ENCODE measurements at regions not wholly inside any gene's neighbourhood (a gene's known extent, or its start where the extent isn't known, plus 50 kb on each side); places are given as distances from the start of the nearest gene placed in this dataset.

DNA sequence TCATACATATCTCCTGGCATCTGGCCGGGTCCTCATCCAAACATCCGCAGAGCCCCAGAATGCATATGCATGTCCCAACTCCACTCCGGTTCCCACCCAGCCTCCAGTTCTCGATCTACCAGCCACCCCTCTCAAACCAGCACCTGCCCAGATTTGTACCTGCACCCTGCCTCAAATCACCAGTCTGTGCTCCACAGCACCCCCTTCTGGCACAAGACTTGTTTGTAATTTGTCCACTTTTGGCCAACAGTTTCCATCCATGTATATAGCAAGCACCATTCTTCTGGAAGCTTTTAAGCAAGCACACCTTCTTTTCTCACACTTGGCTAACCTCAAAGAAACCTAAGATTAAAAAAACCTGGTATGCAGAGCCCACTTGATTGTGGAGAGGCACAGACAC is 644.1 kb downstream of the MID1IP1 start:
- peak; percentile 12 for DNase-seq (ENCODE audit: low read depth)
- TF ChIP-seq, protein P1, sequence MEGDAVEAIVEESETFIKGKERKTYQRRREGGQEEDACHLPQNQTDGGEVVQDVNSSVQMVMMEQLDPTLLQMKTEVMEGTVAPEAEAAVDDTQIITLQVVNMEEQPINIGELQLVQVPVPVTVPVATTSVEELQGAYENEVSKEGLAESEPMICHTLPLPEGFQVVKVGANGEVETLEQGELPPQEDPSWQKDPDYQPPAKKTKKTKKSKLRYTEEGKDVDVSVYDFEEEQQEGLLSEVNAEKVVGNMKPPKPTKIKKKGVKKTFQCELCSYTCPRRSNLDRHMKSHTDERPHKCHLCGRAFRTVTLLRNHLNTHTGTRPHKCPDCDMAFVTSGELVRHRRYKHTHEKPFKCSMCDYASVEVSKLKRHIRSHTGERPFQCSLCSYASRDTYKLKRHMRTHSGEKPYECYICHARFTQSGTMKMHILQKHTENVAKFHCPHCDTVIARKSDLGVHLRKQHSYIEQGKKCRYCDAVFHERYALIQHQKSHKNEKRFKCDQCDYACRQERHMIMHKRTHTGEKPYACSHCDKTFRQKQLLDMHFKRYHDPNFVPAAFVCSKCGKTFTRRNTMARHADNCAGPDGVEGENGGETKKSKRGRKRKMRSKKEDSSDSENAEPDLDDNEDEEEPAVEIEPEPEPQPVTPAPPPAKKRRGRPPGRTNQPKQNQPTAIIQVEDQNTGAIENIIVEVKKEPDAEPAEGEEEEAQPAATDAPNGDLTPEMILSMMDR (conservative IDR thresholded peaks at IDR 0.05; ENCODE audit: low read depth, low read length) = peak; percentile 43
- H3K4me3 ChIP-seq (ENCODE audit: low read depth, low read length) = no peak overlapping the region

DNA sequence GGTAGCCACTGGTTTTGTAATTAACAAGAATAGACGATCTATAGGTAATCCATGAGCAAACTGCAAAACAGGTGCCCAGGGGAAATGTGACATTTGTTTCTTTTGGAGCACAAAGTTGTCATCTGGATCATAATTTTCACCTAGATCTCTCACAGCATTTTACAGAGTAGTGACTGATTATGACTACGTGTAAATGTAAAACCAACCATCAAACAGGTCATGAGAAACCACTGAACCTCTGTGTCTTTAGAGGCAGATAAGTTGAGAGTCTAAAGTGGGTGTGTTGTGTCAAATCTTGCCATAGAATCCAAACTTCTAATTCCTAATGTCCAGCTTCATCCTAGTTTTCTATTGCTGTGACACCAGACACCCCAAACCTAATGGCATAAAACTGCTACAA is 648.1 kb downstream of the MID1IP1 start:
- no peak for DNase-seq (ENCODE audit: low read depth)
- no peak overlapping the region for H3K4me3 ChIP-seq (ENCODE audit: low read depth, low read length)
- TF ChIP-seq, protein P1 (conservative IDR thresholded peaks at IDR 0.05; ENCODE audit: low read depth, low read length) = no peak

DNA sequence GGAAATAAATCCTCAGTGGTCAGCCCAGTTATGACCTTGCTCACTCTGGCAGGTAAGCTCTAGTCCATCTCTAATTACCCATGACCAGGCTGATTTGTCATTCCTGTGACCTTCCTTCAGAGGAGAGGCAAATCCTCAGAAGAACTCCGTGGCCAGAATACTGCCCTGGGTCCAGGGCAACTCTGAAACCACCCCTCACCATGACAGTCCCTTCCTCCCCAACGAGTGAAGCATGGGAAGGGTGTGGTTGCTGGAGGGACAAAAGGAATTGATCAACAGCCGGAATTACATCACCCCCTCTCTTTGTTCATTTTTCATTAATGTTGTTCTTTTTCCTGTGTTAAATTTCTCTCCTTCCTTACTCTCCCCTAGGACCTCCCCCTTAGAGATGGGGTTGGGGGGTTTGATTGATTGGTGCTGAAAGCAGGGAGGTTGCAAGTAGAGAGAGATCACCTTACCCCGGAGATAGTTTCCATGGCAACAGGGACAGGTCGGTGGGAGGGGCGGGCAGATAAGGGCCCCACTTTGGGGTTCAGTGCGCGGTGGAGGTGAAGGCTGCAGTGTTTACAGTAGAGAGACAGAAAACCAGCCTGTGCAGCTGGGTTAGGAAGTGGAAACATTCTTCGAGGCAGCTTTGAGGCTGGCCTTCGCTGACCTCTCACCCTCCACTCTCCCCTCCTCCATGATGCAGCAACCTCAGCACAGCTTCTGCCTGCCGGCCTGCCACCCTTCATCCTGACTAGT is 647.4 kb downstream of the BCOR start:
- no peak for DNase-seq (ENCODE audit: low read depth)
- TF ChIP-seq, protein P1 (conservative IDR thresholded peaks at IDR 0.05; ENCODE audit: low read depth, low read length) = no peak
- no peak overlapping the region for H3K4me3 ChIP-seq (ENCODE audit: low read depth, low read length)

DNA sequence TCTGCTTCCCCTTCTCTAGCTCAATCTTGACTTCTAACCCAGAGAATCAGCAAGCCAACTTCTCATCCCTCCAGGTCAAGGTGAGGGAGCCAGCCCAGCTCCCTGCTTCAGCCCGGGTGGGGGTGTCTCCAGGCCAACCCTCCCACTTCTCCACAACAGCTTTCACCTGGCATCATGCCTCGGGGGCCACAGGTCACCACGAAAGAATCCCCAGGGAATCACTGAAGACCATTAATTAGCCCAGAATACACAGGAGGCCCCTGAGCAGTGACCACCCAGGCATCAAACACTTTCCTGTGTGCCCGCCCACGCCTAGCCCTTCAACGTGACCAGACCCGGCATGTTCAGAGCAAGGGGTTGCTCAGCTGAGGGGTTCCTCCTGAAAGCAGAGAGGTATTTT is 646.7 kb downstream of the BCOR start:
- TF ChIP-seq, protein P1 (conservative IDR thresholded peaks at IDR 0.05; ENCODE audit: low read depth, low read length) = no peak
- no peak overlapping the region for H3K4me3 ChIP-seq (ENCODE audit: low read depth, low read length)
- DNase-seq (ENCODE audit: low read depth) = no peak

GRCh38 chrX:39452401-39452800 is 645.4 kb downstream of the BCOR start:
- no peak overlapping the region for H3K4me3 ChIP-seq (ENCODE audit: low read depth, low read length)
- TF ChIP-seq, protein P1 (conservative IDR thresholded peaks at IDR 0.05; ENCODE audit: low read depth, low read length) = no peak
- DNase-seq (ENCODE audit: low read depth) = no peak

DNA sequence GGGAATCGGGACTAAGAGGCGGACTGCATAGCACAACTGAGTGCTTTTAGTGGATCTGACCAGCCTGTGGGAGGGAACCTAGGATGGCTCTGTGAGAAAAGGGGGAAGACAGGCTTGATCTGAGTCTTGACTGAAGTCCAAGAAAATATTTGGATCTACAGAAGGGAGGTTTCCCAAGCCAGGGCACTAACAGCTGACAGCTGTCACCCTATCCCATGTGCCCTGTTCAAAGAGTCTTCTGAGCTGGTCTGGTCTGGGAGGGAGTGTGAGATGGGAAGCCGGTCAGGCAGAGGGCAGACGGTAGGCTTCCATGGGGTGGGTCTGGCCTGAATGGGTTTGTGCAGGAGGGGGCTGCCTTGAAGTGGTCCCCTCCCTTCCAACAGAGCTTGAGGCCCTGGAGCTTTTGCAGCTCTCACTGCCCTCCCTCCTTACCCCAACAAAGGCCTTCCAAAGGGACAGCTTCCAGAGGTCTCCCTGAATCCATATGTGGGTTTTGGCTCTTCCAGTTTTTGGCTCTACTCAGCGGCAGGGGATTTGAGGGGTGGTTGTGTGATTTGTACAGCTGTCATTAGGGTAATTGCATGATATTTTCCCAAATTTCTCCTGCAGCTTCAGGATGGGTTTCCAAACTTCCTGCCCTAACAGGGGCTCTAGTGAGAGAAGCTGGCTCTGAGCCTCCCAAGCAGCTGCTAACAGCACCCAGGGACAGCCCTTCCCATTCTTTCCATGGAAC is 643.7 kb downstream of the BCOR start:
- H3K4me3 ChIP-seq (ENCODE audit: low read depth, low read length) = no peak overlapping the region
- TF ChIP-seq, protein P1 (conservative IDR thresholded peaks at IDR 0.05; ENCODE audit: low read depth, low read length) = no peak

More for the DNA sequence above, 643.7 kb downstream of the BCOR start:
- no peak for DNase-seq (ENCODE audit: low read depth)

Measured in choroid plexus epithelial cell (primary cell).